OCI-LY3 (cell line): ENCODE measurements at regions not wholly inside any gene's neighbourhood (a gene's known extent, or its start where the extent isn't known, plus 50 kb on each side); places are given as distances from the start of the nearest gene placed in this dataset.
A peak's percentile ranks its signal among the peaks of the same experiment; 100 is the strongest.

ENCODE experiments used
- H2AFZ ChIP-seq: fragments of 200-600, 300-600 bp; shearing (Covaris generic); 2 replicates; pipeline ENCODE4 v1.6.0; 2014; ENCODE audit warnings: antibody characterized with exemption, low read depth, low read length
- H3K27ac ChIP-seq: fragments of 200-600, 300-600 bp; sonication (generic); 2 replicates; pipeline ENCODE4 v1.5.1; 2014; ENCODE audit warnings: mild to moderate bottlenecking, low read length, moderate library complexity, mixed read lengths
- H3K27me3 ChIP-seq: fragments of 200-600, 300-600 bp; sonication (generic); 2 replicates; pipeline ENCODE4 v1.6.1; 2014; ENCODE audit warnings: low read depth, low read length, mixed read lengths
- H3K36me3 ChIP-seq: fragments of 200-600, 300-600 bp; sonication (generic); replicated peaks from 2 replicates; pipeline ENCODE3; 2014; ENCODE audit warnings: low read depth, low read length, mixed read lengths
- H3K4me1 ChIP-seq: fragments of 300-600, 200-600 bp; sonication (generic); 2 replicates; pipeline ENCODE4 v1.6.1; 2014; ENCODE audit warnings: low read length, mixed read lengths
- H3K4me2 ChIP-seq: fragments of 200-600, 300-600 bp; sonication (generic); 2 replicates; pipeline ENCODE4 v1.6.1; 2014; ENCODE audit warnings: low read length, mixed read lengths
- H3K4me3 ChIP-seq: fragments of 300-600, 200-600 bp; sonication (generic); 2 replicates; pipeline ENCODE4 v1.5.1; 2014; ENCODE audit warnings: antibody characterized with exemption, mild to moderate bottlenecking, low read length, moderate library complexity
- H3K79me2 ChIP-seq: fragments of 300-600, 200-600 bp; shearing (Covaris generic); 2 replicates; pipeline ENCODE4 v1.6.1; 2014; ENCODE audit warnings: mild to moderate bottlenecking, low read length, mixed read lengths
- H3K9ac ChIP-seq: fragments of 300-600, 200-600 bp; shearing (Covaris generic); 2 replicates; pipeline ENCODE4 v1.6.0; 2014; ENCODE audit warnings: mild to moderate bottlenecking, low read length, moderate library complexity
- H3K9me3 ChIP-seq: fragments of 200-600, 300-600 bp; shearing (Covaris generic); 2 replicates; pipeline ENCODE4 v1.6.1; 2014; ENCODE audit warnings: low read length, mixed read lengths; ENCODE audit not compliant: insufficient read depth
- H4K20me1 ChIP-seq: fragments of 200-600, 300-600 bp; sonication (generic); 2 replicates; pipeline ENCODE4 v1.6.1; 2016; ENCODE audit warnings: low read length, mixed read lengths; ENCODE audit not compliant: insufficient read depth
- CTCF ChIP-seq: fragments of 200-600, 300-600 bp; sonication (generic); IDR thresholded peaks from 2 replicates; pipeline ENCODE4 v1.5.1; 2014; ENCODE audit warnings: antibody characterized with exemption, low read length, low read depth
- EZH2phosphoT487 ChIP-seq: fragments of 200-600 bp; shearing (Covaris generic); IDR thresholded peaks from 2 replicates; pipeline ENCODE4 v1.6.1; 2018; ENCODE audit warnings: antibody characterized with exemption, mixed run types, low read depth

- Histone ChIP-seq H3K79me2 (no peaks in the 10 kb centered on the region), H3K4me1 (no peaks in the 10 kb centered on the region), H3K9me3 (0 out of 2 replicates have a peak, but pooled peaks cover under 1% of the 10 kb centered on the region), H3K4me2 (no peak overlapping the region), H3K9ac (no peak overlapping the region), H3K4me3 (no peak overlapping the region), H3K36me3 (peaks cover 5% of the 10 kb centered on the region), H4K20me1 (no peaks in the 10 kb centered on the region), H3K27ac (no peak overlapping the region), H3K27me3 (no peaks in the 10 kb centered on the region), H2AFZ (no peak overlapping the region)
- TF ChIP-seq CTCF, result no peak
- no peak for TF ChIP-seq EZH2phosphoT487
Observed at GRCh38 chr13:31504918-31505317, 234.4 kb upstream of the RXFP2 start.

- Histone ChIP-seq H3K4me1 (no peaks in the 10 kb centered on the region), H3K4me2 (no peak overlapping the region), H3K27me3 (no peaks in the 10 kb centered on the region), H3K36me3 (no peaks in the 10 kb centered on the region), H3K27ac (no peak overlapping the region), H3K9ac (no peak overlapping the region), H3K9me3 (no peaks in the 10 kb centered on the region), H3K4me3 (no peak overlapping the region), H3K79me2 (no peaks in the 10 kb centered on the region), H4K20me1 (no peaks in the 10 kb centered on the region), H2AFZ (no peak overlapping the region)
- TF ChIP-seq EZH2phosphoT487 (no peak), CTCF (no peak)
Observed at GRCh38 chr13:31512331-31512730, 227.0 kb upstream of the RXFP2 start.

- Histone ChIP-seq H3K27ac (no peak overlapping the region), H3K4me3 (no peak overlapping the region), H3K4me2 (no peak overlapping the region), H3K4me1 (no peaks in the 10 kb centered on the region), H3K9me3 (no peaks in the 10 kb centered on the region), H3K27me3 (no peaks in the 10 kb centered on the region), H4K20me1 (no peaks in the 10 kb centered on the region), H3K9ac (no peak overlapping the region), H3K36me3 (no peaks in the 10 kb centered on the region), H3K79me2 (no peaks in the 10 kb centered on the region), H2AFZ (peak overlapping the region; percentile 65)
- TF ChIP-seq EZH2phosphoT487 (no peak), CTCF (no peak)
Observed at GRCh38 chr13:31514932-31515331, 224.4 kb upstream of the RXFP2 start.

- Histone ChIP-seq H3K4me3 (no peak overlapping the region), H3K4me2 (no peak overlapping the region), H3K9ac (no peak overlapping the region), H3K27me3 (no peaks in the 10 kb centered on the region), H4K20me1 (no peaks in the 10 kb centered on the region), H2AFZ (no peak overlapping the region), H3K4me1 (no peaks in the 10 kb centered on the region), H3K27ac (no peak overlapping the region), H3K9me3 (no peaks in the 10 kb centered on the region), H3K36me3 (no peaks in the 10 kb centered on the region), H3K79me2 (no peaks in the 10 kb centered on the region)
- TF ChIP-seq EZH2phosphoT487 (no peak), CTCF (no peak)
Observed at GRCh38 chr13:31515427-31515826, 223.9 kb upstream of the RXFP2 start.
